MCF 10A (cell line): ENCODE measurements at regions not wholly inside any gene's neighbourhood (a gene's known extent, or its start where the extent isn't known, plus 50 kb on each side); places are given as distances from the start of the nearest gene placed in this dataset.

ENCODE experiments used
- BruUV-seq: library from RNA; stranded (reverse); fragments of 400-500 nt; replicated peaks from 2 replicates; lab custom pipeline; 2021; lab: Mats Ljungman, UMichigan
- CTCF ChIA-PET: fragments of 300-600 bp; sonication (Branson Sonifier 250); formaldehyde crosslinking; extraction: SDS; loops from one replicate; lab custom pipeline; 2021; ENCODE audit warnings: antibody characterized with exemption, inconsistent platforms; lab: Yijun Ruan, JAX
- POLR2A ChIA-PET: fragments of 300-600, 350-650 bp; sonication (Branson Sonifier 250); formaldehyde crosslinking; extraction: SDS; loops from one replicate; lab custom pipeline; 2020; ENCODE audit warnings: antibody characterized with exemption, inconsistent platforms; lab: Yijun Ruan, JAX
- DNase-seq: peaks from one replicate; pipeline ENCODE4 v3.0.0-alpha.2; 2018; ENCODE audit not compliant: unreplicated experiment
- H3K27ac Mint-ChIP-seq: one replicate; pipeline ENCODE4 v1.8.0; 2022; ENCODE audit warnings: mild to moderate bottlenecking, low read depth, mixed read lengths; ENCODE audit not compliant: unreplicated experiment
- H3K27me3 Mint-ChIP-seq: one replicate; pipeline ENCODE4 v1.8.0; 2022; ENCODE audit warnings: mixed read lengths; ENCODE audit not compliant: insufficient read depth, unreplicated experiment
- H3K36me3 Mint-ChIP-seq: one replicate; pipeline ENCODE4 v1.8.0; 2022; ENCODE audit warnings: mild to moderate bottlenecking, moderate library complexity, mixed read lengths; ENCODE audit not compliant: insufficient read depth, unreplicated experiment
- H3K4me1 Mint-ChIP-seq: one replicate; pipeline ENCODE4 v1.8.0; 2022; ENCODE audit warnings: mixed read lengths; ENCODE audit not compliant: insufficient read depth, unreplicated experiment
- H3K4me3 Mint-ChIP-seq: one replicate; pipeline ENCODE4 v1.8.0; 2022; ENCODE audit warnings: mild to moderate bottlenecking, moderate library complexity, mixed read lengths; ENCODE audit not compliant: unreplicated experiment
- H3K9me3 Mint-ChIP-seq: one replicate; pipeline ENCODE4 v1.8.0; 2022; ENCODE audit warnings: mixed read lengths; ENCODE audit not compliant: unreplicated experiment
- intact Hi-C: fragments of 100-400 bp; cut with micrococcal nuclease; formaldehyde crosslinking; loops from 2 replicates; pipeline ENCODE4 v1.14.1; 2022
- TF ChIP-seq, protein P1 (sequence below): fragments of 200-600 bp; IDR thresholded peaks from one replicate; pipeline ENCODE4 v1.8.0; 2022; ENCODE audit warnings: antibody characterized with exemption, mild to moderate bottlenecking; ENCODE audit not compliant: unreplicated experiment

DNA sequence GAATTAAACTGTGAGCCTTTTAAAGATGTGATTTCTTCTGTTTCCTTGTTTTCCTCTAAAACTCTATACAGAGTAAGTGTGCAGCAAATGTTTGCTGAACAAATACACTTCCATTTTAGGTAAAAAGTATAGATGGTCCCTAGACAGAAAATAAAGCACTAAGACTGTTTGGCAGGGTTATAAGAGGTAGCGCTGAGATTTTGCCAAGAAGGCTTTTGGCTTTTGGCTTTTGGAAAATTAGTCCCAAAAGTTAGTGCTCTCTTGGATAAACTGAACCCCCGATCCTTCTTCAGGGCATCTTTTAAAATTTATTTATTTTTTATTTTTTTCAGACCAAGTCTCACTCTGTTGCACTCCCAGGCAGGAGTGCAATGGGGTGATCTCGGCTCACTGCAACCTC lies 175.7 kb upstream of the NRP1 start:
- H3K27me3 Mint-ChIP-seq = no peaks in the 10 kb centered on the region

DNA sequence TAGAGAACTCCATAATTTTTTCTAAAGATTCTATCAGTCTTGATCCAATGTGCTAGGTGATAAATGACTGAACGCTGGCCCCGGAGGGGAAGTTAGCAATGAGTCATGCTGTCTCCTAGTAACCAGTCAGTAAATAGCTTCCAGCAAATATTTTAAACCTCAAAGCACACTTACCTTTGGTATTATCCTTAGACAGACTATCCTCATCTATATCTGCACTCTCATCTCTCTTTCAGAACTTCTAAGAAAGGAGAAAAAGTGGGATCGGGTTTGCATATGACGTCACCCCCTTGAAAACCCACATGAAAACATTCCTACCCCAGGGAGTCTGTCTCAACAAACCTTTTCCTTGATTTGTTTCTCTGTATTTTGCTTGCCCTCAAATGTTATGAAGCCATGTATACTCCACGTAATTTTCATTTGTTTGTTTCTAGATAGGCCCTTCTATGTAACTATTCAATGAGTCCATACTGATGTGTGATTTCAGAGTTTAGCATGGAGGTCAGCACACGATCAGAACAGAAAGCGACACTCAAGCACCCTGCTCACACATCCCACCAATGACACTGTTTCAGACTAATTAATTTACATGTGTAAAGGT lies 174.9 kb upstream of the NRP1 start:
- CTCF ChIA-PET = no interaction called here
- TF ChIP-seq, protein P1, sequence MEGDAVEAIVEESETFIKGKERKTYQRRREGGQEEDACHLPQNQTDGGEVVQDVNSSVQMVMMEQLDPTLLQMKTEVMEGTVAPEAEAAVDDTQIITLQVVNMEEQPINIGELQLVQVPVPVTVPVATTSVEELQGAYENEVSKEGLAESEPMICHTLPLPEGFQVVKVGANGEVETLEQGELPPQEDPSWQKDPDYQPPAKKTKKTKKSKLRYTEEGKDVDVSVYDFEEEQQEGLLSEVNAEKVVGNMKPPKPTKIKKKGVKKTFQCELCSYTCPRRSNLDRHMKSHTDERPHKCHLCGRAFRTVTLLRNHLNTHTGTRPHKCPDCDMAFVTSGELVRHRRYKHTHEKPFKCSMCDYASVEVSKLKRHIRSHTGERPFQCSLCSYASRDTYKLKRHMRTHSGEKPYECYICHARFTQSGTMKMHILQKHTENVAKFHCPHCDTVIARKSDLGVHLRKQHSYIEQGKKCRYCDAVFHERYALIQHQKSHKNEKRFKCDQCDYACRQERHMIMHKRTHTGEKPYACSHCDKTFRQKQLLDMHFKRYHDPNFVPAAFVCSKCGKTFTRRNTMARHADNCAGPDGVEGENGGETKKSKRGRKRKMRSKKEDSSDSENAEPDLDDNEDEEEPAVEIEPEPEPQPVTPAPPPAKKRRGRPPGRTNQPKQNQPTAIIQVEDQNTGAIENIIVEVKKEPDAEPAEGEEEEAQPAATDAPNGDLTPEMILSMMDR = no peak
- no TSS peak for BruUV-seq
- Mint-ChIP-seq H3K27me3 (no peaks in the 10 kb centered on the region), H3K4me1 (peaks cover 28% of the 10 kb centered on the region), H3K27ac (peak overlapping the region; percentile 94), H3K4me3 (no peak overlapping the region), H3K9me3 (no peaks in the 10 kb centered on the region), H3K36me3 (no peaks in the 10 kb centered on the region)
- peak; percentile 89 for DNase-seq
- intact Hi-C loops = loop anchor here (5.0 kb wide), 1 partner anchor 177 kb away; the partner anchor contains the start of gene NRP1
- POLR2A ChIA-PET = interaction anchor here (0.6 to 0.8 kb wide), 2 partner anchors 48 to 137 kb away, joined by 3 read pairs; no protein-coding TSS in a partner anchor

More for the DNA sequence above, 175.7 kb upstream of the NRP1 start:
- DNase-seq = no peak
- peaks cover 28% of the 10 kb centered on the region for H3K4me1 Mint-ChIP-seq
- no peak overlapping the region for H3K4me3 Mint-ChIP-seq
- intact Hi-C loops = no loop called here
- ChIA-PET CTCF (no interaction called here), POLR2A (interaction anchor here (0.8 kb wide), 1 partner anchor 138 kb away, joined by 3 read pairs; no protein-coding TSS in a partner anchor)
- H3K36me3 Mint-ChIP-seq = no peaks in the 10 kb centered on the region
- TF ChIP-seq, protein P1 = no peak
- no TSS peak for BruUV-seq
- H3K27ac Mint-ChIP-seq = no peak overlapping the region
- no peaks in the 10 kb centered on the region for H3K9me3 Mint-ChIP-seq

DNA sequence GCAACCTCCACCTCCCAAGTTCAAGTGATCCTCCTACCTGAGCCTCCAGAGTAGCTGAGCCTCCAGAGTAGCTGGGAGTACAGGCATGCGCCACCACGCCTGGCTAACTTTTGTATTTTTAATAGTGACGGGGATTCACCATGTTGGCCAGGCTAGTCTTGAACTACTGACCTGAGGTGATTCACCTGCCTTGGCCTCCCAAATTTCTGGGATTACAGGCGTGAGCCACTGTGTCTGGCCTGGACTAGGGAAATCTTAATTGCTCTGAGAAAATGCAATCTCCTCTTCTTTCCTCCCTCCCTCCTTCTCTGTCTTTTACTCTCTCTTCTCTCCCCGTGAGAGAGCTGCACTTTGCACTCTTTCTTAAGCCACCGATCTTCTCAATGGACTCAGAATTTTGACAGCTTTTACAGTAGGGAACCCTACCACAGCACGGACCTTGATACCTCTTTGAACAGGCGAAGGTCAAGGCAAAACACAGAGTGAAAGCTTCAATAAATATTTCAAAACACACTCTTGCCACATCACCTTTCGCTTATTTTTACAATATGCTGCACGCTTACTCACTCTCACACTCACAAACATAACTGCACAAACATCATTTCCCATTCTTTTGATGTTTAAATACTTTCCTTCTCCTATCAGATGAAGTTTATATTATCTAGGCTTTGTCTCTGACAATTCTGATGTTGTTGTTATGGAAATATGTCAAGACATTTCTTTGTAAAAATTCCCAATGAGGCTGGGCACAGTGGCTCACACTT lies 173.4 kb upstream of the NRP1 start:
- H3K9me3 Mint-ChIP-seq = no peaks in the 10 kb centered on the region
- peak; percentile 54 for DNase-seq
- POLR2A ChIA-PET = no interaction called here

More for the DNA sequence above, 173.4 kb upstream of the NRP1 start:
- no TSS peak for BruUV-seq
- Mint-ChIP-seq H3K27ac (no peak overlapping the region), H3K4me3 (no peak overlapping the region), H3K4me1 (peaks cover 28% of the 10 kb centered on the region), H3K27me3 (no peaks in the 10 kb centered on the region), H3K36me3 (no peaks in the 10 kb centered on the region)
- CTCF ChIA-PET = interaction anchor here (0.6 kb wide), 1 partner anchor 105 kb away, joined by 3 read pairs; no protein-coding TSS in a partner anchor
- intact Hi-C loops = loop anchor here (5.0 kb wide), 1 partner anchor 176 kb away; the partner anchor contains the start of gene NRP1
- TF ChIP-seq, protein P1 = no peak
